ENCODE measurements at regions not wholly inside any gene's neighbourhood (a gene's known extent, or its start where the extent isn't known, plus 50 kb on each side); places are given as distances from the start of the nearest gene placed in this dataset.
"Not testable (repeated sequence)": the region's sequence is repeated elsewhere in the genome, so short reads cannot be mapped to it uniquely, and the experiment has no call there.

DNA sequence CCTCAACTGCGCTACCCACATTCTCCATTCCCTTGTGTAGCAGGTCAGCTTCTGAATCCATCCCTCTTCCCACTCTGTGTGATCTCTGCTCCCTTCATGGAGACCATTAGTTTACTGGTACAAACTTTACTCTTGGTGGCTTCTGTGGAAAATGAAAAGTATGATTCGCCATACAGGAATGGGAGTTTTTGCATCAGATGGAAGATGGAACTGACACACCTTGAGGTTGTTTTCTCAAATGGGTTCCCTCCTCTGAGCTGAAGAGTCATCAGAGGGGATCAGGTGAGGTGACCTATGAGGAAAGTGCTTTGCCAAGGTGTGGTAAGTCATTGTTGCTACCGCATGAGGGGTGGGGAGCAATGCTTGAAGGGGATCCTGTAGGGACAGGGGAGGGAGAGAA, 266.8 kb downstream of the INHBA start:
- no peak overlapping the region for H3K4ac ChIP-seq (replicated peaks; ENCODE audit: insufficient read length, low read depth, low read length)
- H3K27ac ChIP-seq (ENCODE audit: low read depth, low read length), result no peak overlapping the region
- no peaks in the 10 kb centered on the region; the same call in 1 of the 2 replicates for H3K23me2 ChIP-seq (ENCODE audit: low read depth, low read length)
- FAIRE-seq (no peak), DNase-seq (ENCODE audit: low read depth in 1 of 2, low spot score in 2 of 2) (no peak)
- H2BK20ac ChIP-seq (ENCODE audit: low read length), result no peak overlapping the region
- no peak overlapping the region for H4K8ac ChIP-seq (ENCODE audit: extremely low read depth, insufficient read depth, low read length)
- H3K56ac ChIP-seq (replicated peaks; ENCODE audit: insufficient read length, low read depth, low read length), result no peak overlapping the region
- H3K9ac ChIP-seq (replicated peaks in 1 of 4; ENCODE audit: extremely low read depth in 1 of 4, low read depth in 3 of 4, low read length in 3 of 4), result no peak overlapping the region
- TF ChIP-seq EP300 (IDR thresholded peaks at IDR 0.05; ENCODE audit: borderline replicate concordance in 1 of 2, low read depth in 2 of 2, low read length in 2 of 2) (no peak), POLR2A (IDR thresholded peaks at IDR 0.05; ENCODE audit: control extremely low read depth in 1 of 2, low read depth in 2 of 2, low read length in 2 of 2) (no peak)
- no peaks in the 10 kb centered on the region for H3K79me1 ChIP-seq (ENCODE audit: low read depth, low read length)
- POLR2A ChIA-PET (ENCODE audit: partially characterized antibody), result no interaction called here
- H2BK120ac ChIP-seq (replicated peaks; ENCODE audit: low read depth, low read length), result no peak overlapping the region
- CTCF ChIA-PET (ENCODE audit: partially characterized antibody), result no interaction called here
- no peak overlapping the region for H3K23ac ChIP-seq (ENCODE audit: insufficient read length)
- no peak overlapping the region for H3K18ac ChIP-seq (ENCODE audit: extremely low read depth, low read length)
- H4K20me1 ChIP-seq (replicated peaks in 1 of 2; ENCODE audit: control insufficient read depth in 1 of 2, insufficient read depth in 2 of 2, low read length in 2 of 2), result no peaks in the 10 kb centered on the region
- no peak overlapping the region for H3K14ac ChIP-seq (ENCODE audit: insufficient read length)
- no peak overlapping the region for H3K4me2 ChIP-seq (ENCODE audit: insufficient read depth in 1 of 2, low read depth in 2 of 2, low read length in 2 of 2)
- no peak overlapping the region for H2AFZ ChIP-seq (ENCODE audit: low read length)
- no peaks in the 10 kb centered on the region for H3K27me3 ChIP-seq (replicated peaks in 1 of 4; ENCODE audit: control insufficient read depth in 3 of 4, extremely low read depth in 1 of 4, insufficient read depth in 3 of 4, low read length in 3 of 4)
- no peak overlapping the region for H4K5ac ChIP-seq (ENCODE audit: insufficient read length, low read depth, low read length)
- H2AK5ac ChIP-seq (ENCODE audit: low read depth, low read length), result no peak overlapping the region
- no peaks in the 10 kb centered on the region for H3K79me2 ChIP-seq (ENCODE audit: control insufficient read depth in 1 of 2, insufficient read depth in 2 of 2, low read length in 2 of 2)
- no peak overlapping the region for H2BK5ac ChIP-seq (ENCODE audit: low read depth, low read length)
- no peak overlapping the region for H3K4me3 ChIP-seq (ENCODE audit: extremely low read depth in 1 of 4, insufficient read depth in 2 of 4, low read depth in 3 of 4, low read length in 4 of 4)
- no peaks in the 10 kb centered on the region for H3K36me3 ChIP-seq (ENCODE audit: control insufficient read depth in 2 of 4, insufficient read depth in 4 of 4, low read length in 3 of 4)
- no peak overlapping the region for H2BK12ac ChIP-seq (ENCODE audit: low read depth, low read length)
- no peaks in the 10 kb centered on the region for H3K9me3 ChIP-seq (ENCODE audit: insufficient read depth in 2 of 2, low read depth in 1 of 2, low read length in 1 of 2)
- WGBS, 2 experiments (ENCODE audit: extremely low coverage in 1 of 2, insufficient coverage in 1 of 2, insufficient read length in 1 of 2, insufficient replicate concordance in 2 of 2, low coverage in 1 of 2, low lambda C conversion rate in 2 of 2, missing lambda C conversion rate in 1 of 2), result 86% methylated on average over 3 of the region's 3 CpGs; no CpG with 5 or more reads in 1 of the 2 experiments
- H2BK15ac ChIP-seq (ENCODE audit: low read length), result no peak overlapping the region
- H4K91ac ChIP-seq (replicated peaks; ENCODE audit: insufficient read length, low read length), result no peak overlapping the region
- no peaks in the 10 kb centered on the region for H3K4me1 ChIP-seq (replicated peaks in 1 of 4; ENCODE audit: control insufficient read depth in 3 of 4, insufficient read depth in 4 of 4, low read length in 3 of 4)

DNA sequence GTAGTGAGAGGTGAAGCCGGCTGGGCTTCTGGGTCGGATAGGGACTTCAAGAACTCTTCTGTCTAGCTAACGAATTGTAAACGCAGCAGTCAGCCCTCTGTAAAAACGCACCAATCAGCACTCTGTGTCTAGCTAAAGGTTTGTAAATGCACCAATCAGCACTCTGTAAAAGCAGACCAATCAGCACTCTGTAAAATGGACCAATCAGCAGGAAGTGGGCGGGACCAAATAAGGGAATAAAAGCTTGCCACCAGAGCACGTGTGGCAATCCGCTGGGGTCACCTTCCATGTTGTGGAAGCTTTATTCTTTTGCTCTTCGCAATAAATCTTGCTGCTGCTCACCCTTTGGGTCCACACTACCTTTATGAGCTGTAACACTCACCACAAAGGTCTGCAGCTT, 267.9 kb downstream of the INHBA start:
- DNase-seq (ENCODE audit: low read depth in 1 of 2, low spot score in 2 of 2); H2BK20ac ChIP-seq (ENCODE audit: low read length); H3K23ac ChIP-seq (ENCODE audit: insufficient read length); H3K4ac ChIP-seq (replicated peaks; ENCODE audit: insufficient read length, low read depth, low read length); H2BK15ac ChIP-seq (ENCODE audit: low read length); H2AK5ac ChIP-seq (ENCODE audit: low read depth, low read length); H3K79me2 ChIP-seq (ENCODE audit: control insufficient read depth in 1 of 2, insufficient read depth in 2 of 2, low read length in 2 of 2); H2BK120ac ChIP-seq (replicated peaks; ENCODE audit: low read depth, low read length); H4K91ac ChIP-seq (replicated peaks; ENCODE audit: insufficient read length, low read length); H3K27me3 ChIP-seq (replicated peaks in 1 of 4; ENCODE audit: control insufficient read depth in 3 of 4, extremely low read depth in 1 of 4, insufficient read depth in 3 of 4, low read length in 3 of 4); H3K79me1 ChIP-seq (ENCODE audit: low read depth, low read length); H3K18ac ChIP-seq (ENCODE audit: extremely low read depth, low read length); H3K4me2 ChIP-seq (ENCODE audit: insufficient read depth in 1 of 2, low read depth in 2 of 2, low read length in 2 of 2); H3K9ac ChIP-seq (replicated peaks in 1 of 4; ENCODE audit: extremely low read depth in 1 of 4, low read depth in 3 of 4, low read length in 3 of 4); CTCF ChIA-PET (ENCODE audit: partially characterized antibody); POLR2A ChIA-PET (ENCODE audit: partially characterized antibody); H3K36me3 ChIP-seq (ENCODE audit: control insufficient read depth in 2 of 4, insufficient read depth in 4 of 4, low read length in 3 of 4); H3K4me1 ChIP-seq (replicated peaks in 1 of 4; ENCODE audit: control insufficient read depth in 3 of 4, insufficient read depth in 4 of 4, low read length in 3 of 4); H2BK5ac ChIP-seq (ENCODE audit: low read depth, low read length); H4K8ac ChIP-seq (ENCODE audit: extremely low read depth, insufficient read depth, low read length); H4K20me1 ChIP-seq (replicated peaks in 1 of 2; ENCODE audit: control insufficient read depth in 1 of 2, insufficient read depth in 2 of 2, low read length in 2 of 2); H2BK12ac ChIP-seq (ENCODE audit: low read depth, low read length); H4K5ac ChIP-seq (ENCODE audit: insufficient read length, low read depth, low read length); H3K27ac ChIP-seq (ENCODE audit: low read depth, low read length); H3K56ac ChIP-seq (replicated peaks; ENCODE audit: insufficient read length, low read depth, low read length); H3K23me2 ChIP-seq (ENCODE audit: low read depth, low read length); H3K4me3 ChIP-seq (ENCODE audit: extremely low read depth in 1 of 4, insufficient read depth in 2 of 4, low read depth in 3 of 4, low read length in 4 of 4); FAIRE-seq; H3K14ac ChIP-seq (ENCODE audit: insufficient read length); H2AFZ ChIP-seq (ENCODE audit: low read length); H3K9me3 ChIP-seq (ENCODE audit: insufficient read depth in 2 of 2, low read depth in 1 of 2, low read length in 1 of 2): not testable (repeated sequence)
- WGBS, 2 experiments (ENCODE audit: extremely low coverage in 1 of 2, insufficient coverage in 1 of 2, insufficient read length in 1 of 2, insufficient replicate concordance in 2 of 2, low coverage in 1 of 2, low lambda C conversion rate in 2 of 2, missing lambda C conversion rate in 1 of 2), result 84% methylated on average over 9 of the region's 9 CpGs; no CpG with 5 or more reads in 1 of the 2 experiments
